Thymus (tissue), 11 donors: ENCODE measurements at regions not wholly inside any gene's neighbourhood (a gene's known extent, or its start where the extent isn't known, plus 50 kb on each side); places are given as distances from the start of the nearest gene placed in this dataset.
A peak's percentile ranks its signal among the peaks of the same experiment; 100 is the strongest.

ENCODE experiments used
- DNase-seq, 9 donors: peaks; one replicate each; pipeline ENCODE4 v3.0.0-alpha.2; 2013; ENCODE audit warnings: low spot score in 9 of 9, low read depth in 6 of 9, missing footprints in 1 of 9
- H3K27ac ChIP-seq, 2 donors: one replicate each; pipeline ENCODE4 v1.5.1; 2013; ENCODE audit warnings: control low read depth in 1 of 2, low read depth in 1 of 2, low read length in 1 of 2, mild to moderate bottlenecking in 1 of 2, moderate library complexity in 1 of 2
- H3K27me3 ChIP-seq, 2 donors: one replicate each; pipeline ENCODE4 v1.5.1; 2013; ENCODE audit warnings: low read length in 1 of 2; ENCODE audit not compliant: control insufficient read depth in 2 of 2, insufficient read depth in 1 of 2
- H3K36me3 ChIP-seq, 2 donors: one replicate each; pipeline ENCODE4 v1.5.1; 2013; ENCODE audit warnings: low read length in 1 of 2, mild to moderate bottlenecking in 1 of 2, moderate library complexity in 1 of 2; ENCODE audit not compliant: control insufficient read depth in 2 of 2, insufficient read depth in 2 of 2
- H3K4me1 ChIP-seq, 2 donors: one replicate each; pipeline ENCODE4 v1.5.1; 2013; ENCODE audit warnings: low read length in 2 of 2; ENCODE audit not compliant: control insufficient read depth in 2 of 2, insufficient read depth in 2 of 2
- H3K4me3 ChIP-seq, 2 donors: one replicate each; pipeline ENCODE4 v1.5.1; 2013; ENCODE audit warnings: low read length in 2 of 2, control low read depth in 1 of 2, mild to moderate bottlenecking in 1 of 2
- H3K9me3 ChIP-seq, 2 donors: one replicate each; pipeline ENCODE4 v1.5.1; 2013; ENCODE audit warnings: low read length in 1 of 2, mild to moderate bottlenecking in 1 of 2; ENCODE audit not compliant: control insufficient read depth in 2 of 2, insufficient read depth in 1 of 2
- WGBS: extraction: QIAGEN DNeasy Blood & Tissue Kit; methylation state at CpG from one replicate; pipeline ENCODE4 v1.1.7; 2013; 5-methylcytosine and 5-hydroxymethylcytosine counted together
- donor health status: healthy.

DNA sequence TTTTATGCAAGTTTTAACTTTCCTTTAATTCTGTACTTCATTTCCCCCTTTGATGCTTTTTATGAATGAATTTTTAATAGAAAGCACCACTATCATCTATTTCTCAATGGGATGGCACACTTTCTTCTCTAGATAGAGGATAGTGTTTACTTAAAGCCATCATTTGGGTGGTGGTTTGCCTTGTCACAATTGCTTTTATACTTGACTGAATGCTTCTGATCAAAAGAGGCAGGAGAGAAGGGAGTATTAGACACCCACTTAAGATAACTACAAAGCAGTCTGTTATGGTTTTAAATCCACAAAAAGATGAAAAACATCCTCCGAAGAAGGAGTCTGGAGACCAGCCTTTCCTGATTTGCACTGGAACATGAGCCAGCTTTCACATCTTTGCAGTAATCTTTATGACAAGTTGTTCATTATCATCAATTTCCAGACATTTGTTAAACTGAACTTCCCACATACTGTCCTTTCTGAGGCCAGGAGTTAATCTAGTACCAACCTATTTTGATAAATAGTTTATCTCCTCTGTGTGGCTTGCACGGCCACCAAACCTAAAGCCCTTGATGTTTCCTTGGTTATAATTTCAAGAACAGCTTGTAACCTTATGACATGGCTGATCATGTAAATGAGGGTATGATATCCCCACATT, 270.4 kb upstream of the RBMY1B start:
- Histone ChIP-seq H3K27me3 (no peaks in the 10 kb centered on the region), H3K27ac (peak overlapping the region in 1 of 2 donors; percentile 79), H3K4me3 (no peak overlapping the region), H3K9me3 (no peaks in the 10 kb centered on the region), H3K4me1 (no peaks in the 10 kb centered on the region), H3K36me3 (no peaks in the 10 kb centered on the region)
- no peak for DNase-seq
- 78% methylated on average over 2 of the region's 2 CpGs for WGBS

DNA sequence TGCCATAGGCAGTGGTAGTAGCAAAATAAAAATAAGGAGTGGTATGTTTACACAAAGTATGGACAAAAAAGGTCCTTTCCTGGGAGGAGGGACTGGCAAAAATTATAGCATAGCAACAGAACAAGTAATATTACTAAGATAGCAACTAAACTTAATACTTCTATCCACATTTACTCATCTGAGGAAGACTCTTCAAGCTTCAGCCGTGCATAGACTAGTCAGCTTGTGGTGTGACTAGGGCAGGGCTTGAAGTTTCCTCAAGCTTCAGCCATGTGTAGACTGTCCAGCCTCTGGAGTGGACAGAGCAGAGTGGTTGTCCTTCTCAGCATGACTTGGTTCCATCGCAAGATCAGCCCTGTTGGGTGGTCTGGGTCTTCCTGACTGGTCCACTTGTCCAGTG, 268.3 kb upstream of the RBMY1B start:
- Histone ChIP-seq H3K4me3 (no peak overlapping the region), H3K9me3 (no peaks in the 10 kb centered on the region), H3K27ac (no peak overlapping the region), H3K27me3 (no peaks in the 10 kb centered on the region), H3K36me3 (no peaks in the 10 kb centered on the region), H3K4me1 (no peaks in the 10 kb centered on the region)
- 95% methylated on average over 2 of the region's 2 CpGs for WGBS
- no peak for DNase-seq

DNA sequence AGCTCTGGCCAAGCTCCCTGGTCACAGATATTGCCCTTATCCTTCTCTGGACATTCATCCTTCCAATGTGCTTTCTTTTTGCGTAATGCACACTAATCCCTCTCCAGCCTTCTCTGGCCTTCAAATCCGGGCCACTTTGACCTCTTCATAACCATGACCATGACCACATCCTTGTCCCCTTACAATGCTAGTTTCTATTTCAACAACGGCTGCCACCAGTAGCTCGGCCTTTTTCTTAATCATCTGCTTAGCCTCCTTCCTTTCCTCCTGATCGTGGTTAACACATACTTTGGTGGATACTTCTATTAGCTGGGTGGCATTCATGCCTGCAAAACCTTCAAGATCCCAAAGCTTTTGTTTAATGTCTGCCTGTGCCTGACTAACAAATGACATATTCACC, 264.4 kb upstream of the RBMY1B start:
- Histone ChIP-seq H3K9me3 (no peaks in the 10 kb centered on the region), H3K4me3 (no peak overlapping the region), H3K36me3 (no peaks in the 10 kb centered on the region), H3K4me1 (no peaks in the 10 kb centered on the region), H3K27ac (no peak overlapping the region), H3K27me3 (no peaks in the 10 kb centered on the region)
- 81% methylated on average over 5 of the region's 5 CpGs for WGBS
- DNase-seq, result no peak

DNA sequence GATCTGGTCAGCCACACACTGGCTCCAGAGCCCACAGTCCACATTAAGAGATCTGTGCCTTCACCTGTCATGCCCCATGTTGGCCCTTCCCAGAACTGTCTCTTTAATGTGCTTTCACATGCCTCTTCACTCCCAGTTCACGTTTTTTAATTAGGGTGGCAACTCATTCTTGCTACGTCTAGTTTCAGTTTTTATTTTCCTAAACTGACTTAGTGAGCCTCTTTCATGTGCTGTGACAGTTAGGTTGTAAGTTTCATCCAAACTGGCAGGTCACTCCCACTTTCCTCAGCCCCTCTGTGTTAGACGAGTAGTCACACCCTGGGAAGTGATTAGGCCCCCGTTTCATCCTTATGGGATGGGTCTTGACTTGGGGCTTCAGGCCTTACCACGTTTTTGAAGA, 262.5 kb upstream of the RBMY1B start:
- Histone ChIP-seq H3K27me3 (no peaks in the 10 kb centered on the region), H3K36me3 (no peaks in the 10 kb centered on the region), H3K4me1 (no peaks in the 10 kb centered on the region), H3K4me3 (no peak overlapping the region), H3K9me3 (no peaks in the 10 kb centered on the region), H3K27ac (peak overlapping the region in 1 of 2 donors; percentile 64)
- 60% methylated on average over 5 of the region's 5 CpGs for WGBS
- no peak for DNase-seq

DNA sequence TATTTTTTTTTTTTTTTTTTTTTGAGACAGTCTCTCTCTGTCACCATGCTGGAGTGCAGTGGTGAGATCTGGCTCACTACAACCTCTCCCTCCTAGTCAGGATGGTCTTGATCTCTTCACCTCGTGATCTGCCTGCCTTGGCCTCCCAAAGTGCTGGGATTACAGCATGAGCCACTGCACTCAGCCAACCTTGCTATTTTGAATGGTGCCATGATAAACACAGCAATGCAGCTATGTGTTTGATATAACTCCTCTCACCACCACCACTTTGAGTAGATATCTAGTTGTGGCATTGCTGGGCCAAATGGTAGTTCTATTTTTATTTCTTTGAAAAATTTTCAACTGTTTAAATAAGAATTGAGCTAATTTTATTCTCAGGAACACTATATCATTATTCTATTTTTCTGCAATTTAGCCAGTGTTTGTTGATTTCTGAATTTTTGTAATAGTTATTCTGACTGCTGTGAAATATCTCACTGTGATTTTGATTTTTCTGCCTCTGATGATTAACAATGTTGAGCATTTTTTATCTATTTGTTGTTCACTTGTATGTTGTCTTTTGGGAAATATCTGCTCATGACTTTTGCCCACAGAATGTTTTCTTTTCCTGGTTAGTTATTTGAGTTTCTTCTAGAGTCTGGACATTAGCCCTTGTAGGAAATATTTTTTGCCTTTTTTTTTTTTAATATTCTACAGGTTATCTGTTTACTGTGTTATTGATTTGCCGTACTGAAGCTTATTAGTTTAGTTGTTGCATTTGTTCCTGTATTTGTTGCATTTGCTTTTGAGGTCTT, 257.5 kb upstream of the RBMY1B start:
- Histone ChIP-seq H3K27ac (no peak overlapping the region), H3K36me3 (no peaks in the 10 kb centered on the region), H3K27me3 (no peaks in the 10 kb centered on the region), H3K4me3 (no peak overlapping the region), H3K9me3 (no peaks in the 10 kb centered on the region), H3K4me1 (no peaks in the 10 kb centered on the region)
- 97% methylated on average over 2 of the region's 2 CpGs for WGBS
- DNase-seq, result no peak

DNA sequence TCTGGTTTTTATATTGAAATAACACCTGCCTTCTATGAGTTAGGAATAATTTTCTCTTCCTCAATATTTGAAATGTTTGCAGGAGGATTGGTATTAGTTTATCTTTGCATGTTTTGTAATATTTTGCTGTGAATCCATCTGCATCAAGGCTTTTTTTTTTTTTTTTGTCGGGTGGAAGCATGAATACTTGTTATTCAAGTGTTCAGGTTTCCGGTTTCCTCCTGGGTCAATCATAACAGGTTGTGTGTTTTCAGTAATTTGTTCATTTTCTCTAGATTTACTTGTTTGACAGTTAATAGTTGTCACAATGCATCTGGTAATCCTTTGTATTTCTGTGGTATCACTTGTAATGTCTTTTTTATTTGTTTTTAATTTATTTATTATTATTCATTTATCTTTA, 256.7 kb upstream of the RBMY1B start:
- no peaks in the 10 kb centered on the region for H3K9me3 ChIP-seq
- 25% methylated on average over 2 of the region's 2 CpGs for WGBS
- H3K27me3 ChIP-seq, result no peaks in the 10 kb centered on the region
- no peak overlapping the region for H3K4me3 ChIP-seq
- no peaks in the 10 kb centered on the region for H3K4me1 ChIP-seq
- DNase-seq, result no peak
- H3K36me3 ChIP-seq, result no peaks in the 10 kb centered on the region
- no peak overlapping the region for H3K27ac ChIP-seq

DNA sequence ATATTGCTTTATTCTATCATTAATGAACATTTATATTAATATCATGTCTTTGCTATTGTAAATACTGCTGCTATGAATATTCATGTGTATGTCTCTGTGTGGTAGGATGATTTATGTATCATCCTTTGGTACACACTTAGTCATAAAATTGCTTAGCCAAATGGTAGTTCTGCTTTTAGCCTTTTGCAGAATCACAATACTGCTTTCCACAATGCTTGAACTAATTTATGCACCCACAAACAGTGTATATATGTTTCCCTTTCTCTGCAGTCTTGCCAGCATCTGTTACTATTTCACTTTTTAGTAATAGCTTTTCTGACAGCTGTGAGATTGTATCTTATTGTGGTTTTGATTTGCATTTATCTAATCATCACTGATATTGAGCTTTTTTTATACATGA, 254.3 kb upstream of the RBMY1B start:
- H3K4me3 ChIP-seq, result no peak overlapping the region
- H3K4me1 ChIP-seq, result peaks cover 0 to 2% of the 10 kb centered on the region in 2 donors
- H3K36me3 ChIP-seq, result no peaks in the 10 kb centered on the region
- no peaks in the 10 kb centered on the region for H3K9me3 ChIP-seq
- no peak for DNase-seq
- H3K27me3 ChIP-seq, result no peaks in the 10 kb centered on the region
- no peak overlapping the region for H3K27ac ChIP-seq

DNA sequence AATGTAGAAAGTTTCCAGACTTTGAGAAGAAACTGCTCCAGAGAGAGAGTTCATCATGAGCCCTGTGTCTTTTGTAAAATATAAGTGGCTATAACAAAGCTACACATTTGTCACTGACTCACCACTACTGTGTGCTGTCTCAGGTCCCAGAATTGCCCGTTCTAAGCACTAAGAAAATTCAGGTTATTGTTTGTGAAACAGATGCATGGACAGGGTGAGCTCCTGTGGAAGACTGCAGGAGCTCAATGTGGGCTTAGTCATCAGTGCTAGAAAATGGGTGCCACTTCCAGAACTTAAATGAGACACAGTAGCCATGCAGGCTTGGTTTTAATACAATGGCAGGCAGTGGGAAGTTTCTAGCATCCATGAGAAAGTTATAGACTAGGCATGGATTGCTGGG, 251.4 kb upstream of the RBMY1B start:
- H3K4me3 ChIP-seq, result no peak overlapping the region
- H3K4me1 ChIP-seq, result peaks cover 0 to 4% of the 10 kb centered on the region in 2 donors
- H3K9me3 ChIP-seq, result no peaks in the 10 kb centered on the region
- no peaks in the 10 kb centered on the region for H3K27me3 ChIP-seq
- 94% methylated on average over 1 of the region's 1 CpG for WGBS
- DNase-seq, result no peak
- H3K27ac ChIP-seq, result no peak overlapping the region
- H3K36me3 ChIP-seq, result no peaks in the 10 kb centered on the region

DNA sequence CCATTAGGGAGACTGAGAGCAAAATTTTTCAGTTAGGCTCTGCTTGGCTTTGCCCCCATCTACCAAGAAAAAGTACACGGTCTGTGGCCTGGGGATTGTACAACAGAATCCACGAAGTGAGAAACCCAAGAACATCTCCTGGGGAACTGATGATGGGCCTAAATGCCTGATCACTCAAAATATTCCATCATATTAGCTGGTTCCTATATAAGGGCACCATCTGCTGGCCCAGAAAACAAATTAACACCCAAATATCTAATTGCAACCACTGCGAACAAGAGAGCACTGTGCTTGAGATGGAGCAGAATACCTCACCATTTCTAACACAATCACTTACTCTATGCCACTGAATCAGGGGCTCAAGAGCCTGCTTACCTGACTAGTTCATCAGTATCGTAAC, 250.8 kb upstream of the RBMY1B start:
- H3K4me3 ChIP-seq, result no peak overlapping the region
- no peaks in the 10 kb centered on the region for H3K36me3 ChIP-seq
- H3K27me3 ChIP-seq, result no peaks in the 10 kb centered on the region
- WGBS, result 58% methylated on average over 4 of the region's 4 CpGs
- no peak for DNase-seq
- no peaks in the 10 kb centered on the region for H3K9me3 ChIP-seq
- no peak overlapping the region for H3K27ac ChIP-seq
- peaks cover 0 to 4% of the 10 kb centered on the region in 2 donors for H3K4me1 ChIP-seq
